Mucosa of descending colon (tissue), 3 donors: ENCODE measurements at regions not wholly inside any gene's neighbourhood (a gene's known extent, or its start where the extent isn't known, plus 50 kb on each side); places are given as distances from the start of the nearest gene placed in this dataset.

Experiments used
- ATAC-seq: fragments of 200-7000 bp; cut with Tn5 transposase; one replicate; pipeline ENCODE4 v1.9.1; 2020; ENCODE audit warnings: mild to moderate bottlenecking, moderate library complexity
- DNase-seq, 3 donors: peaks; one replicate each; pipeline ENCODE4 v3.0.0-alpha.2; 2020
- H3K36me3 ChIP-seq: fragments of 200-600 bp; one replicate; pipeline ENCODE4 v1.8.0; 2021; ENCODE audit warnings: low read depth, mild to moderate bottlenecking
- H3K4me1 ChIP-seq: fragments of 200-600 bp; one replicate; pipeline ENCODE4 v1.8.0; 2021; ENCODE audit warnings: low read depth, mild to moderate bottlenecking
- H3K4me3 ChIP-seq: fragments of 200-600 bp; one replicate; pipeline ENCODE4 v1.8.0; 2021; ENCODE audit warnings: mild to moderate bottlenecking
- H3K9me3 ChIP-seq: fragments of 200-600 bp; one replicate; pipeline ENCODE4 v1.8.0; 2021; ENCODE audit warnings: mild to moderate bottlenecking
- intact Hi-C, 2 donors: fragments of 100-400 bp; cut with DNase I in 1 of 2; cut with micrococcal nuclease in 1 of 2; formaldehyde crosslinking; loops; one replicate each; pipeline versions ENCODE4 v1.11.0 to v1.11.1; 2022; cut with DNase I, micrococcal nuclease
- TF ChIP-seq, protein P1 (sequence below): fragments of 200-600 bp; IDR thresholded peaks from one replicate; pipeline ENCODE4 v1.8.0; 2022; ENCODE audit warnings: antibody characterized with exemption, mild to moderate bottlenecking
- donor health status: DM: no; HTN: no; CAD: no; lungs with moderate emphysema.
- donor health status: DM: no; HTN: no; CAD: no.
- donor health status: DM: no; HTN: yes; CAD: no.

GRCh38 chr2:183718246-183718645, 594.0 kb downstream of the NUP35 start:
- no peaks in the 10 kb centered on the region for H3K36me3 ChIP-seq
- DNase-seq (no peak), ATAC-seq (no peak)
- no peaks in the 10 kb centered on the region for H3K9me3 ChIP-seq
- H3K4me1 ChIP-seq, result no peaks in the 10 kb centered on the region
- no peak overlapping the region for H3K4me3 ChIP-seq
- intact Hi-C loops, result no loop called here
- TF ChIP-seq, protein P1, sequence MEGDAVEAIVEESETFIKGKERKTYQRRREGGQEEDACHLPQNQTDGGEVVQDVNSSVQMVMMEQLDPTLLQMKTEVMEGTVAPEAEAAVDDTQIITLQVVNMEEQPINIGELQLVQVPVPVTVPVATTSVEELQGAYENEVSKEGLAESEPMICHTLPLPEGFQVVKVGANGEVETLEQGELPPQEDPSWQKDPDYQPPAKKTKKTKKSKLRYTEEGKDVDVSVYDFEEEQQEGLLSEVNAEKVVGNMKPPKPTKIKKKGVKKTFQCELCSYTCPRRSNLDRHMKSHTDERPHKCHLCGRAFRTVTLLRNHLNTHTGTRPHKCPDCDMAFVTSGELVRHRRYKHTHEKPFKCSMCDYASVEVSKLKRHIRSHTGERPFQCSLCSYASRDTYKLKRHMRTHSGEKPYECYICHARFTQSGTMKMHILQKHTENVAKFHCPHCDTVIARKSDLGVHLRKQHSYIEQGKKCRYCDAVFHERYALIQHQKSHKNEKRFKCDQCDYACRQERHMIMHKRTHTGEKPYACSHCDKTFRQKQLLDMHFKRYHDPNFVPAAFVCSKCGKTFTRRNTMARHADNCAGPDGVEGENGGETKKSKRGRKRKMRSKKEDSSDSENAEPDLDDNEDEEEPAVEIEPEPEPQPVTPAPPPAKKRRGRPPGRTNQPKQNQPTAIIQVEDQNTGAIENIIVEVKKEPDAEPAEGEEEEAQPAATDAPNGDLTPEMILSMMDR, result no peak

DNA sequence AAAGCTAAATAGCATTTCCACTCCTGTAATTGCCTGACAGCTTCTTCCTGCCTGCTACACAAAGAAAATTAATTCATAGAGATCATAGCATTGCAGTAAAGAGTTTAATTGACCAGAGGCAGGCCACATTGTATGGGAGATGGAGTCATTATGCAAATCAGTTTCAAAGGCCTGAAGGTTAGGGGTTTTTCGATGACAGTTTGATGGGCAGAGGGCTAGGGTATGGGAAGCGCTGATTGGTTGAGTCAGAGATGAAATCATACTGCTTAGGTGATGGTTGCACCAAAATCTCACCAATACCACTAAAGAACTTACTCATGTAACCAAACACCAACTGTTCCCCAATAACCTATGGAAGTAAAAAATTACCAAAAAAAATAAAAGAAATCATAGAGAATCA, 599.0 kb downstream of the NUP35 start:
- no peaks in the 10 kb centered on the region for H3K36me3 ChIP-seq
- no peaks in the 10 kb centered on the region for H3K4me1 ChIP-seq
- intact Hi-C loops, result no loop called here
- ATAC-seq, result no peak
- no peak for DNase-seq
- TF ChIP-seq, protein P1, result no peak
- H3K4me3 ChIP-seq, result no peak overlapping the region
- H3K9me3 ChIP-seq, result no peaks in the 10 kb centered on the region

- H3K4me1 ChIP-seq, result no peaks in the 10 kb centered on the region
- intact Hi-C loops, result no loop called here
- TF ChIP-seq, protein P1, result no peak
- no peak overlapping the region for H3K4me3 ChIP-seq
- ATAC-seq (no peak), DNase-seq (no peak)
- H3K9me3 ChIP-seq, result no peaks in the 10 kb centered on the region
- H3K36me3 ChIP-seq, result no peaks in the 10 kb centered on the region
Observed at GRCh38 chr2:183729380-183729779, 605.1 kb downstream of the NUP35 start.

DNA sequence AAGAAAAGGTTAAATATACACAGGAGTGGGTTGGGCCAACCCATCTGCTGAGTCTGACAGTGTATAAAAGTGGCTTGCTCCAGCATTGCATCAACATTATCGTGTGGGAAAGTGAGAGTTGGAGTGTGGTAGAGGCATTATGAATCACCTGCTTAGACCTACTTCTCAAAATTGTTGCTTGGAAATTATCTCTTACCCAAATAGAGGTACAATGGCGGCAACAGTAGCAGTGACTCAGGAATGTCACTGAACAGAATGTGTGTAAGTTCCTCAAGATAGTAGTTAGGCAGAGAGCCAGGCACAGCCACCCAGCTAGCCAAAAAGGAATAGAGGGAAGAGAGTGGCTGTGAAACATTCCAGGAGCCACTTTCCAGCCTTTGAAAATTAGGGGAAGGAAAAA, 616.0 kb downstream of the NUP35 start:
- no peak for ATAC-seq
- no peak for DNase-seq
- Histone ChIP-seq H3K4me3 (no peak overlapping the region), H3K36me3 (no peaks in the 10 kb centered on the region), H3K4me1 (no peaks in the 10 kb centered on the region), H3K9me3 (no peaks in the 10 kb centered on the region)
- TF ChIP-seq, protein P1, result no peak
- intact Hi-C loops, result no loop called here

GRCh38 chr2:183752571-183752970, 628.3 kb downstream of the NUP35 start:
- ATAC-seq, result no peak
- no peaks in the 10 kb centered on the region for H3K4me1 ChIP-seq
- no peak overlapping the region for H3K4me3 ChIP-seq
- intact Hi-C loops, result no loop called here
- no peaks in the 10 kb centered on the region for H3K36me3 ChIP-seq
- TF ChIP-seq, protein P1, result no peak
- no peak for DNase-seq
- H3K9me3 ChIP-seq, result no peaks in the 10 kb centered on the region

DNA sequence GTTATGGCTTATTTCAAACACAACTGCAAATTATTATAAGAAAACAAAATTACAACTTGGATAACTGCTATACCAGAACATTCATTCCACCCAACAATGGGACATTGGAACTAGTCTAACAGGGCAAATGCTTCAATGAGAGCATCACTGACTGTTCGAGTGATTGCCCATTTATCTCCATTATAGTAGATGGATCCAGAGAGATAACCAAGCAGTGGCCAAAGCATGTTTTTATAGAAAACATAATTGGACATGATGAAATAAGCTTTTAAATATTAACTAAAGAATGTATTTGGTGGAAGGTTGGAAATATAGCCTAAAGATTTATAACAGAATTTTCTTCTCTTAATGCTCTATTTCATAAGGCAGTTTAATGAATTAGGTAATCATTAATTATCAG, 634.8 kb downstream of the NUP35 start:
- TF ChIP-seq, protein P1, result no peak
- ATAC-seq, result no peak
- Histone ChIP-seq H3K36me3 (no peaks in the 10 kb centered on the region), H3K9me3 (no peaks in the 10 kb centered on the region), H3K4me3 (no peak overlapping the region), H3K4me1 (no peaks in the 10 kb centered on the region)
- intact Hi-C loops, result no loop called here
- no peak for DNase-seq
